Endothelial cell of umbilical vein (primary cell): ENCODE measurements at regions not wholly inside any gene's neighbourhood (a gene's known extent, or its start where the extent isn't known, plus 50 kb on each side); places are given as distances from the start of the nearest gene placed in this dataset.

Experiments used
- JUN ChIP-seq: IDR thresholded peaks from 2 replicates; pipeline ENCODE4 v1.6.1; 2011; ENCODE audit warnings: borderline replicate concordance, low read depth; ENCODE audit not compliant: insufficient read length, insufficient read depth
- MYC ChIP-seq: IDR thresholded peaks from one replicate; pipeline ENCODE4 v1.6.1; 2011; ENCODE audit warnings: mild to moderate bottlenecking, low read depth, low read length
- TF ChIP-seq, protein P1 (sequence below), 2 donors: IDR thresholded peaks; 1 replicate in 1 of 2; 2 replicates in 1 of 2; pipeline ENCODE4 v1.5.1; 2011; ENCODE audit warnings: low read length in 2 of 2, mild to moderate bottlenecking in 2 of 2, moderate library complexity in 2 of 2, control low read depth in 1 of 2, inconsistent platforms in 1 of 2, low read depth in 1 of 2; ENCODE audit not compliant: insufficient read depth in 1 of 2; ENCODE audit errors: extremely low read depth in 1 of 2

DNA sequence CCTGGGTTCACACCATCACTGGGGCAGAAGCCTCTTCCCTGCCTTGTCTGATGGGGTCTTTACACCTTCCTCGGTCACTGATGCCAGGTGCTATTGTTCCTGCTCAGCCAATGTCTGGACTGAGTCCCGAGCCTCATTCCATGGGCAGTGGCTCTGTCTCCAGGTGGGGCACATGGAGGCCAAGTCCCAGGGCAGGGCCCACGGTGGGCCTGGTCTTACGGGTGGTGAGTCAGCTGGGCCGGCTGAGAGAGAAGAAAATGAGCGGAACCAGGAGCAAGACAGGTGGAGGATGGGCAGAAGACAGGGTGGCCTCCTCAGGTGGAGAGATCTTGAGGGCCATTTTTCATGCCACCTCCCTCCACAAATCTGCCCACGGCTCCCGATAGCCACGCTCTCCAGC is 131.7 kb upstream of the FAM20C start:
- TF ChIP-seq, protein P1, sequence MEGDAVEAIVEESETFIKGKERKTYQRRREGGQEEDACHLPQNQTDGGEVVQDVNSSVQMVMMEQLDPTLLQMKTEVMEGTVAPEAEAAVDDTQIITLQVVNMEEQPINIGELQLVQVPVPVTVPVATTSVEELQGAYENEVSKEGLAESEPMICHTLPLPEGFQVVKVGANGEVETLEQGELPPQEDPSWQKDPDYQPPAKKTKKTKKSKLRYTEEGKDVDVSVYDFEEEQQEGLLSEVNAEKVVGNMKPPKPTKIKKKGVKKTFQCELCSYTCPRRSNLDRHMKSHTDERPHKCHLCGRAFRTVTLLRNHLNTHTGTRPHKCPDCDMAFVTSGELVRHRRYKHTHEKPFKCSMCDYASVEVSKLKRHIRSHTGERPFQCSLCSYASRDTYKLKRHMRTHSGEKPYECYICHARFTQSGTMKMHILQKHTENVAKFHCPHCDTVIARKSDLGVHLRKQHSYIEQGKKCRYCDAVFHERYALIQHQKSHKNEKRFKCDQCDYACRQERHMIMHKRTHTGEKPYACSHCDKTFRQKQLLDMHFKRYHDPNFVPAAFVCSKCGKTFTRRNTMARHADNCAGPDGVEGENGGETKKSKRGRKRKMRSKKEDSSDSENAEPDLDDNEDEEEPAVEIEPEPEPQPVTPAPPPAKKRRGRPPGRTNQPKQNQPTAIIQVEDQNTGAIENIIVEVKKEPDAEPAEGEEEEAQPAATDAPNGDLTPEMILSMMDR (IDR thresholded peaks at IDR 0.05; ENCODE audit: extremely low read depth in 1 of 2, insufficient read depth in 1 of 2, low read depth in 1 of 2, low read length in 2 of 2): no peak
- TF ChIP-seq MYC (no peak), JUN (no peak)
